H1 (cell line): ENCODE measurements at regions not wholly inside any gene's neighbourhood (a gene's known extent, or its start where the extent isn't known, plus 50 kb on each side); places are given as distances from the start of the nearest gene placed in this dataset.

Source experiments
- CTCF ChIA-PET: fragments of 300-600 bp; sonication (Branson Sonifier 250); formaldehyde crosslinking; loops from one replicate; lab custom pipeline; 2021; ENCODE audit not compliant: partially characterized antibody; lab: Charles Lee
- POLR2A ChIA-PET: fragments of 300-600 bp; sonication (Branson Sonifier 250); formaldehyde crosslinking; loops from one replicate; lab custom pipeline; 2021; ENCODE audit warnings: inconsistent platforms; ENCODE audit not compliant: partially characterized antibody; lab: Charles Lee
- DNase-seq, 2 experiments: peaks; one replicate each; pipeline versions ENCODE4 v3.0.0 to v3.0.0-alpha.2; 2010 to 2022; ENCODE audit warnings: low spot score in 2 of 2, low read depth in 1 of 2, mixed read lengths in 1 of 2
- FAIRE-seq: peaks from 2 replicates; lab custom pipeline; 2011; peaks lifted over from hg19 to GRCh38; lab: Jason Lieb, UNC
- H2AFZ ChIP-seq: 2 replicates; pipeline ENCODE4 v1.8.1; 2012; ENCODE audit warnings: low read length, inconsistent platforms
- H2AK5ac ChIP-seq: 2 replicates; pipeline ENCODE4 v1.6.1; 2013; ENCODE audit warnings: low read depth, low read length
- H2BK120ac ChIP-seq: replicated peaks from 2 replicates; pipeline ENCODE3; 2013; ENCODE audit warnings: low read depth, low read length, inconsistent platforms
- H2BK12ac ChIP-seq: 2 replicates; pipeline ENCODE4 v1.6.1; 2013; ENCODE audit warnings: low read depth, low read length
- H2BK15ac ChIP-seq: 2 replicates; pipeline ENCODE4 v1.6.1; 2013; ENCODE audit warnings: low read length
- H2BK20ac ChIP-seq: 2 replicates; pipeline ENCODE4 v1.6.1; 2013; ENCODE audit warnings: low read length
- H2BK5ac ChIP-seq: 2 replicates; pipeline ENCODE4 v1.6.1; 2013; ENCODE audit warnings: low read depth, low read length
- H3K14ac ChIP-seq: 2 replicates; pipeline ENCODE4 v1.6.1; 2013; ENCODE audit warnings: inconsistent platforms; ENCODE audit not compliant: insufficient read length
- H3K18ac ChIP-seq: 2 replicates; pipeline ENCODE4 v1.6.1; 2013; ENCODE audit warnings: low read length; ENCODE audit errors: extremely low read depth
- H3K23ac ChIP-seq: 2 replicates; pipeline ENCODE4 v1.6.1; 2013; ENCODE audit warnings: inconsistent platforms; ENCODE audit not compliant: insufficient read length
- H3K23me2 ChIP-seq: 2 replicates; pipeline ENCODE4 v1.6.1; 2013; ENCODE audit warnings: low read depth, low read length
- H3K27ac ChIP-seq: 2 replicates; pipeline ENCODE4 v1.6.1; 2011; ENCODE audit warnings: low read depth, low read length, inconsistent platforms
- H3K27me3 ChIP-seq, 4 experiments: replicated peaks in 1 of 4; 1 replicate in 1 of 4; 2 replicates in 3 of 4; pipeline versions ENCODE4 v1.6.1 to v1.8.1; 2011 to 2013; ENCODE audit warnings: low read length in 3 of 4, mild to moderate bottlenecking in 3 of 4, inconsistent platforms in 2 of 4, mixed read lengths in 2 of 4, moderate library complexity in 1 of 4; ENCODE audit not compliant: control insufficient read depth in 3 of 4, insufficient read depth in 3 of 4; ENCODE audit errors: extremely low read depth in 1 of 4
- H3K36me3 ChIP-seq, 4 experiments: 2 replicates each; pipeline versions ENCODE4 v1.6.1 to v1.8.1; 2011 to 2013; ENCODE audit warnings: mild to moderate bottlenecking in 4 of 4, low read length in 3 of 4, moderate library complexity in 2 of 4, control low read depth in 1 of 4, inconsistent platforms in 1 of 4; ENCODE audit not compliant: insufficient read depth in 4 of 4, control insufficient read depth in 2 of 4
- H3K4ac ChIP-seq: replicated peaks from 2 replicates; pipeline ENCODE3; 2013; ENCODE audit warnings: low read length, low read depth, mixed read lengths, inconsistent platforms; ENCODE audit not compliant: insufficient read length
- H3K4me1 ChIP-seq, 4 experiments: replicated peaks in 1 of 4; 1 replicate in 1 of 4; 2 replicates in 3 of 4; pipeline versions ENCODE4 v1.6.1 to v1.8.1; 2011 to 2013; ENCODE audit warnings: low read length in 3 of 4, inconsistent platforms in 2 of 4, mixed read lengths in 1 of 4; ENCODE audit not compliant: insufficient read depth in 4 of 4, control insufficient read depth in 3 of 4
- H3K4me2 ChIP-seq, 2 experiments: 2 replicates each; pipeline versions ENCODE4 v1.6.1 to v1.8.1; 2011 to 2013; ENCODE audit warnings: low read depth in 2 of 2, low read length in 2 of 2, control low read depth in 1 of 2, inconsistent platforms in 1 of 2, mild to moderate bottlenecking in 1 of 2; ENCODE audit not compliant: insufficient read depth in 1 of 2
- H3K4me3 ChIP-seq, 4 experiments: fragments of 200-600, 300-600 bp in 1 of 4; sonication (generic), shearing (Covaris generic), sonication (Bioruptor Twin) in 1 of 4; 2 replicates each; pipeline versions ENCODE4 v1.5.1 to v1.8.1; 2011 to 2016; ENCODE audit warnings: low read length in 4 of 4, low read depth in 3 of 4, control low read depth in 2 of 4, inconsistent platforms in 2 of 4, mild to moderate bottlenecking in 2 of 4, mixed read lengths in 1 of 4, moderate library complexity in 1 of 4; ENCODE audit not compliant: insufficient read depth in 2 of 4; ENCODE audit errors: extremely low read depth in 1 of 4
- H3K56ac ChIP-seq: replicated peaks from 2 replicates; pipeline ENCODE3; 2013; ENCODE audit warnings: low read depth, mild to moderate bottlenecking, mixed read lengths, low read length, inconsistent platforms; ENCODE audit not compliant: insufficient read length
- H3K79me1 ChIP-seq: 2 replicates; pipeline ENCODE4 v1.6.1; 2013; ENCODE audit warnings: low read depth, low read length, control low read depth
- H3K79me2 ChIP-seq, 2 experiments: 2 replicates each; pipeline versions ENCODE4 v1.6.1 to v1.8.1; 2012 to 2013; ENCODE audit warnings: low read length in 2 of 2, mild to moderate bottlenecking in 2 of 2, inconsistent platforms in 1 of 2; ENCODE audit not compliant: insufficient read depth in 2 of 2, control insufficient read depth in 1 of 2
- H3K9ac ChIP-seq, 4 experiments: replicated peaks in 1 of 4; 1 replicate in 1 of 4; 2 replicates in 3 of 4; pipeline versions ENCODE4 v1.6.1 to v1.8.1; 2011 to 2013; ENCODE audit warnings: low read depth in 3 of 4, low read length in 3 of 4, control low read depth in 2 of 4, mild to moderate bottlenecking in 2 of 4, moderate library complexity in 2 of 4, inconsistent platforms in 1 of 4; ENCODE audit errors: extremely low read depth in 1 of 4
- H3K9me3 ChIP-seq, 2 experiments: 2 replicates each; pipeline versions ENCODE4 v1.6.1 to v1.8.1; 2012 to 2013; ENCODE audit warnings: mild to moderate bottlenecking in 2 of 2, moderate library complexity in 2 of 2, control low read depth in 1 of 2, inconsistent platforms in 1 of 2, low read depth in 1 of 2, low read length in 1 of 2, mixed read lengths in 1 of 2; ENCODE audit not compliant: insufficient read depth in 2 of 2
- H4K20me1 ChIP-seq, 2 experiments: replicated peaks in 1 of 2; 2 replicates each; pipeline versions ENCODE3 to v1.8.1; 2011 to 2013; ENCODE audit warnings: inconsistent platforms in 2 of 2, low read length in 2 of 2, mild to moderate bottlenecking in 1 of 2; ENCODE audit not compliant: insufficient read depth in 2 of 2, control insufficient read depth in 1 of 2
- H4K5ac ChIP-seq: 2 replicates; pipeline ENCODE4 v1.6.1; 2013; ENCODE audit warnings: low read length, low read depth, mixed read lengths, inconsistent platforms; ENCODE audit not compliant: insufficient read length
- H4K8ac ChIP-seq: 2 replicates; pipeline ENCODE4 v1.8.0; 2013; ENCODE audit warnings: mild to moderate bottlenecking, moderate library complexity, low read length, inconsistent platforms; ENCODE audit not compliant: insufficient read depth; ENCODE audit errors: extremely low read depth
- H4K91ac ChIP-seq: replicated peaks from 2 replicates; pipeline ENCODE3; 2013; ENCODE audit warnings: low read length, mixed read lengths, inconsistent platforms; ENCODE audit not compliant: insufficient read length
- BRCA1 ChIP-seq: IDR thresholded peaks from 2 replicates; pipeline ENCODE4 v1.6.1; 2012; ENCODE audit warnings: low read depth, low read length, improper control_type of control experiment
- CBX5 ChIP-seq: fragments of 300-800, 300-1000 bp; sonication (generic); IDR thresholded peaks from 2 replicates; pipeline ENCODE4 v1.7.1; 2016; ENCODE audit warnings: antibody characterized with exemption, low read length, low read depth
- CBX8 ChIP-seq: fragments of 300-800, 300-1000 bp; sonication (generic); IDR thresholded peaks from 2 replicates; pipeline ENCODE4 v1.7.1; 2016; ENCODE audit warnings: low read depth, low read length, borderline replicate concordance
- CTBP2 ChIP-seq: IDR thresholded peaks from 2 replicates; pipeline ENCODE4 v1.7.0; 2011; ENCODE audit warnings: borderline replicate concordance, mild to moderate bottlenecking, moderate library complexity, mixed read lengths, low read length; ENCODE audit not compliant: insufficient read depth, insufficient read length
- EP300 ChIP-seq, 2 experiments: IDR thresholded peaks; 1 replicate in 1 of 2; 2 replicates in 1 of 2; pipeline ENCODE4 v1.6.1; 2011 to 2012; ENCODE audit warnings: low read depth in 2 of 2, low read length in 2 of 2, mild to moderate bottlenecking in 2 of 2, borderline replicate concordance in 1 of 2, inconsistent platforms in 1 of 2, moderate library complexity in 1 of 2
- FOSL1 ChIP-seq: IDR thresholded peaks from 2 replicates; pipeline ENCODE4 v1.6.1; 2011; ENCODE audit warnings: mild to moderate bottlenecking, low read depth, low read length, moderate library complexity; ENCODE audit not compliant: insufficient read depth
- JUN ChIP-seq: IDR thresholded peaks from 2 replicates; pipeline ENCODE4 v1.6.1; 2011; ENCODE audit warnings: low read depth, mild to moderate bottlenecking, improper control_type of control experiment, low read length
- NRF1 ChIP-seq: IDR thresholded peaks from 2 replicates; pipeline ENCODE4 v1.6.1; 2011; ENCODE audit warnings: mild to moderate bottlenecking, low read depth, low read length, improper control_type of control experiment
- POU5F1 ChIP-seq: IDR thresholded peaks from 2 replicates; pipeline ENCODE4 v1.6.1; 2011; ENCODE audit warnings: low read depth, mild to moderate bottlenecking, low read length, moderate library complexity
- RFX5 ChIP-seq: IDR thresholded peaks from 2 replicates; pipeline ENCODE4 v1.6.1; 2011; ENCODE audit warnings: low read depth, low read length, improper control_type of control experiment, borderline replicate concordance
- SUZ12 ChIP-seq: fragments of 200-600 bp; sonication (generic); IDR thresholded peaks from 2 replicates; pipeline ENCODE4 v1.6.1; 2012; ENCODE audit warnings: mild to moderate bottlenecking, inconsistent platforms, low read length, moderate library complexity, mixed read lengths
- TBP ChIP-seq: IDR thresholded peaks from 2 replicates; pipeline ENCODE4 v1.6.1; 2011; ENCODE audit warnings: low read depth, low read length, improper control_type of control experiment
- YY1 ChIP-seq: IDR thresholded peaks from 2 replicates; pipeline ENCODE4 v1.6.1; 2011; ENCODE audit warnings: low read depth, mild to moderate bottlenecking, low read length
- ZNF274 ChIP-seq: IDR thresholded peaks from 2 replicates; pipeline ENCODE4 v1.7.0; 2012; ENCODE audit warnings: low read length, borderline replicate concordance; ENCODE audit errors: extremely low read depth
- WGBS, 2 experiments: shearing (Covaris generic) in 1 of 2; methylation state at CpG; one replicate each; pipeline versions ENCODE4 v1.1.6 to v1.1.7; 2013 to 2015; ENCODE audit warnings: low lambda C conversion rate in 2 of 2, mixed read lengths in 2 of 2, inconsistent platforms in 1 of 2, low coverage in 1 of 2, missing lambda C conversion rate in 1 of 2; ENCODE audit not compliant: insufficient replicate concordance in 2 of 2, insufficient coverage in 1 of 2, insufficient read length in 1 of 2; ENCODE audit errors: extremely low coverage in 1 of 2, missing lambda C conversion rate in 1 of 2; 5-methylcytosine and 5-hydroxymethylcytosine counted together

DNA sequence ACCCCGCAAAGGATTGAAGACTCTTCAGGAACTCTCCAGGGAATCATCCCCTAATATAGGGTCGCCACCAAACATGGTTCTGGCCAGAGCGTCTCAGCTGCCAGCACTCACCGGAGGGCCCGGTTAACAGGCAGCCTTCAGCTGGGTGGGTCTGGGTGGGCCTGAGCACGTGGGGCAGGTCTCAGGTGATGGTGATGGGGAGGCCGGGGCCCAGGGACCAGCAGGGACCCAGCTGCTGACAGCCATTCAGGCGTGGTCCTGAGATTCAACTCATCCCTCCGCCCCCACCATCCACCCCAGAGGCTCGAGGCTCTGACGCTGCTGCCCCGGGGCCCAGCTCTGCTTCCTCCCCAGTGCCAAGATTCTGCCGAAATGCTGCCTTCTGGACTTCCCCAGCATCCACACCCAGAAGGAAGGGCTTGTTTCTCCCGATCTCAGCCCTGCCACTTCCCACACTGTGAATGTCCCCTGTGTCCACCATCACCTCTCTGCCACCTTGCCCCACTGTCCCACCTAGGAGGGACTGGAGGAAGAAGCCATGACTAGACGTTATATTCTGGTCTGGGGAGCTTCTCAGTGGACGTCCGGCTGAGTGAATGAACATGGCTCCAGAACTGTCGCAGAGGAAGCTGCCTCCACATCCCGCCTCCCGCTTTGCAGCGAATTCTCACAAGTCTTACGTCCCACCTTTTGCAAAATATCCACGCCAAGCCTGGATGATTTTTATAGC lies 294.2 kb upstream of the SALL3 start:
- CTCF ChIA-PET: interaction anchor here (0.7 kb wide), 1 partner anchor 166 kb away, joined by 3 read pairs; no protein-coding TSS in a partner anchor
- DNase-seq (no peak), FAIRE-seq (no peak)
- no peak overlapping the region for H3K4me3 ChIP-seq
- no peaks in the 10 kb centered on the region for H3K27me3 ChIP-seq
- H3K14ac ChIP-seq: no peak overlapping the region
- no peak overlapping the region for H2BK12ac ChIP-seq
- H3K4me1 ChIP-seq: no peaks in the 10 kb centered on the region; a peak in 1 of 7 replicates
- no peaks in the 10 kb centered on the region for H3K9me3 ChIP-seq
- H3K36me3 ChIP-seq: no peaks in the 10 kb centered on the region
- H3K4me2 ChIP-seq: no peak overlapping the region
- H2AFZ ChIP-seq: no peak overlapping the region
- no peak overlapping the region for H3K4ac ChIP-seq
- no peak overlapping the region for H3K9ac ChIP-seq
- no peak overlapping the region for H4K8ac ChIP-seq
- no peaks in the 10 kb centered on the region for H3K79me1 ChIP-seq
- no peak overlapping the region for H3K27ac ChIP-seq
- no peak overlapping the region; the same call in 1 of the 2 replicates for H3K18ac ChIP-seq
- H2BK15ac ChIP-seq: no peak overlapping the region
- H3K23ac ChIP-seq: no peak overlapping the region
- no peak overlapping the region for H2BK20ac ChIP-seq
- H2AK5ac ChIP-seq: no peak overlapping the region
- H2BK5ac ChIP-seq: no peak overlapping the region
- H3K56ac ChIP-seq: no peak overlapping the region
- no peak overlapping the region for H4K5ac ChIP-seq
- no peaks in the 10 kb centered on the region for H3K23me2 ChIP-seq
- 79% methylated on average over 21 of the region's 23 CpGs; no CpG with 5 or more reads in 1 of the 2 experiments for WGBS, 2 experiments
- no peaks in the 10 kb centered on the region for H3K79me2 ChIP-seq
- no peak overlapping the region for H2BK120ac ChIP-seq
- H4K91ac ChIP-seq: no peak overlapping the region
- H4K20me1 ChIP-seq: no peaks in the 10 kb centered on the region
- POLR2A ChIA-PET: no interaction called here
- TF ChIP-seq RFX5 (no peak), NRF1 (no peak), CBX5 (no peak), TBP (no peak), CBX8 (no peak), ZNF274 (no peak), CTBP2 (no peak), JUN (no peak), POU5F1 (no peak), EP300 (IDR thresholded peaks at IDR 0.05; ENCODE audit: borderline replicate concordance in 1 of 2, low read depth in 2 of 2, low read length in 2 of 2) (no peak), SUZ12 (no peak), BRCA1 (no peak), YY1 (no peak), FOSL1 (no peak)
